Fibroblast of mammary gland (primary cell): ENCODE measurements at regions not wholly inside any gene's neighbourhood (a gene's known extent, or its start where the extent isn't known, plus 50 kb on each side); places are given as distances from the start of the nearest gene placed in this dataset.

ENCODE experiments used
- DNase-seq: peaks from one replicate; pipeline ENCODE4 v3.0.0-alpha.2; 2010; ENCODE audit warnings: low read depth
- H3K4me3 ChIP-seq: 2 replicates; pipeline ENCODE4 v1.5.1; 2011; ENCODE audit warnings: low read depth, mild to moderate bottlenecking, low read length, moderate library complexity; ENCODE audit not compliant: control insufficient read depth
- TF ChIP-seq, protein P1 (sequence below): conservative IDR thresholded peaks from 2 replicates; pipeline ENCODE4 v1.5.1; 2011; ENCODE audit warnings: low read depth, low read length, inconsistent platforms; ENCODE audit not compliant: control insufficient read depth, insufficient read depth

DNA sequence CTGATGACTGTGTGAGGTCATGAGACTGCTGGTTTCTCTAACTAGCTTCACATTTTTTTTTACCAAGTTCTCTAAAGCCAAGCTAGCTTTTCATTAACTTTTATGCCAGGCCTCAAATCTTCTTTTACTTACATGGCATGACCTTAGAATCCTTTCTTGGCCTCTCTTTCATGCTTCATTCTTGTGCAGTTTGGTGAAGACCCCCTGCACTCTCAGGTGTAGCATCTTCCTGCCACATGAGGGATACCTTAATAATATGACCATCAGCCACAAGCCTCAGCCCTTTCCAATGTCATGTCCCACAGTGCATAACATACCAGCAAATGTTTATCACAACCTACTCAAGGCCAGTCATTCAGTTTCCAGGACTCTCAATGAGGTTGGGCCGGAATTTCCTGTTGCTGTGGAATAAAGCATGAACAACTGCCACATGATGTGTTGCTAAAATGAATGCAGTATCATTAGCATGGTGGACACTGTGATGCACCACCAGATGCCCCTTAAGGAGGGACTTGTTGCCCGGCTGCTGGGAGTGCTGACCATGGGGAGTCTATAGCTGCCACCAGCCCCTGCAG is 72.2 kb downstream of the RIN2 start:
- TF ChIP-seq, protein P1, sequence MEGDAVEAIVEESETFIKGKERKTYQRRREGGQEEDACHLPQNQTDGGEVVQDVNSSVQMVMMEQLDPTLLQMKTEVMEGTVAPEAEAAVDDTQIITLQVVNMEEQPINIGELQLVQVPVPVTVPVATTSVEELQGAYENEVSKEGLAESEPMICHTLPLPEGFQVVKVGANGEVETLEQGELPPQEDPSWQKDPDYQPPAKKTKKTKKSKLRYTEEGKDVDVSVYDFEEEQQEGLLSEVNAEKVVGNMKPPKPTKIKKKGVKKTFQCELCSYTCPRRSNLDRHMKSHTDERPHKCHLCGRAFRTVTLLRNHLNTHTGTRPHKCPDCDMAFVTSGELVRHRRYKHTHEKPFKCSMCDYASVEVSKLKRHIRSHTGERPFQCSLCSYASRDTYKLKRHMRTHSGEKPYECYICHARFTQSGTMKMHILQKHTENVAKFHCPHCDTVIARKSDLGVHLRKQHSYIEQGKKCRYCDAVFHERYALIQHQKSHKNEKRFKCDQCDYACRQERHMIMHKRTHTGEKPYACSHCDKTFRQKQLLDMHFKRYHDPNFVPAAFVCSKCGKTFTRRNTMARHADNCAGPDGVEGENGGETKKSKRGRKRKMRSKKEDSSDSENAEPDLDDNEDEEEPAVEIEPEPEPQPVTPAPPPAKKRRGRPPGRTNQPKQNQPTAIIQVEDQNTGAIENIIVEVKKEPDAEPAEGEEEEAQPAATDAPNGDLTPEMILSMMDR: no peak
- DNase-seq: no peak
- no peak overlapping the region for H3K4me3 ChIP-seq

DNA sequence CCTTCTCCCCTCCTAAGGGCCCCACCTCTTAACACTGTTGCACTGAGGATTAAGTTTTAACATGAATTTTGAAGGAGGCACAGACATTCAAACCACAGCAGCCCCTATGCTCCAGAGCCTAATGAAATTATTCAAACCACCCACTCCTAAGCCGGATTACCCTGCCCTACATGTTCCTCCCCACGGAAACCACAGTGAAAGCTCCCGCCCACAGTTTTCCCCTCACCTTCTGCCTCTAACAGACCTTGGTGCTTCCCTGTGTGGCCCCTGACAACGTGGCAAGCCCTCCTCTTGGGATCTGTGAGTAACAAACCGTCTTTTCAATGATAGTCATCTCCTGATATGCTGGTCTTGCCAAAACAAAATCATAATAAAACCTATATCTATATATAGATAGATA is 74.8 kb downstream of the RIN2 start:
- TF ChIP-seq, protein P1: no peak
- no peak overlapping the region for H3K4me3 ChIP-seq
- no peak for DNase-seq

- no peak for DNase-seq
- no peak overlapping the region for H3K4me3 ChIP-seq
- TF ChIP-seq, protein P1: no peak
Observed at GRCh38 chr20:19833395-19833794, 75.3 kb downstream of the RIN2 start.

GRCh38 chr20:19834287-19834686 is 76.2 kb downstream of the RIN2 start:
- no peak overlapping the region for H3K4me3 ChIP-seq
- TF ChIP-seq, protein P1: no peak
- DNase-seq: no peak

- H3K4me3 ChIP-seq: no peak overlapping the region
- TF ChIP-seq, protein P1: no peak
- DNase-seq: no peak
Observed at GRCh38 chr20:19834783-19835182, 76.7 kb downstream of the RIN2 start.

DNA sequence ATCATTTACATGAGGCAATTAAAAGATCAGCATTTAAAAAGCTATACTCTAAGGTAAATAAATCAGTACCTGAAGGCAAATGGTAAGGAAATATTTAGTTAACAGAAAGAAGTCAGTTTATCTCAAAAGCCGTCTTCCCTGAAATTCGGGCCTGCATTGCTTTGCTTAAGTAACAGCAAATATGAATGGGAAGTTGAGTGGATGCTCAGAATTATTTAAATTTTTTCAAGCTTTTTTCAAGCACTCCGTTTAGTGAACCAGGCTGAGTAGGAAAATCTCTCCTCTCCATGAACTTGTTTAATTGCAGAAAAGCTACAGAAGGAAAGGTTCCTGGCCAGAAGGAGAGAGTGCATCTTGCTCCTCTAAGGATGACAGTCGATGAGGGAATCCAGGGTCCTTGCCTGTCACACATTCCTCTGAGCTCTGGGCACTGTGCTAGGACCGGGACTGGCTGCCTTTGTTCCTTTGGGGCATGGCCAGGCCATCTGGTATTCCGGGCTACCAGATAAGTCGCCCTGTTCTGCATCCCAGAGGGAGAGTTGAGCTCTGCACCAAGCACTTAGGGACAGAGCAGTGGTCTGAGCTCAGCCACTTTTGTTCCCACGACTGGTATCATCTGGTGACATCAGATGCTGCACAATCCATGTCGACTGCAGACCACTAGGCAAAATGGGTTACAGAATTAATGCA is 77.6 kb downstream of the RIN2 start:
- TF ChIP-seq, protein P1: no peak
- no peak for DNase-seq
- H3K4me3 ChIP-seq: no peak overlapping the region
